OCI-LY7 (cell line): ENCODE measurements at regions not wholly inside any gene's neighbourhood (a gene's known extent, or its start where the extent isn't known, plus 50 kb on each side); places are given as distances from the start of the nearest gene placed in this dataset.

Experiments
- BruUV-seq: library from RNA; stranded (reverse); fragments of 400-500 nt; replicated peaks from 2 replicates; lab custom pipeline; 2021; lab: Mats Ljungman, UMichigan
- CTCF ChIA-PET: fragments of 300-600 bp; sonication (Branson Sonifier 250); formaldehyde crosslinking; loops from one replicate; lab custom pipeline; 2022; ENCODE audit warnings: antibody characterized with exemption; ENCODE audit not compliant: unreplicated experiment; lab: Charles Lee
- POLR2A ChIA-PET: fragments of 300-600 bp; sonication (Branson Sonifier 250); formaldehyde crosslinking; loops from one replicate; lab custom pipeline; 2022; ENCODE audit warnings: antibody characterized with exemption; lab: Charles Lee
- DNase-seq: peaks from one replicate; pipeline ENCODE4 v3.0.0-alpha.2; 2015; ENCODE audit warnings: low spot score
- H2AFZ ChIP-seq: fragments of 200-600 bp; sonication (generic), shearing (Covaris generic); 2 replicates; pipeline ENCODE4 v1.6.1; 2014; ENCODE audit warnings: mild to moderate bottlenecking, antibody characterized with exemption, low read length, moderate library complexity
- H3K27ac ChIP-seq: fragments of 200-600 bp; sonication (generic); 2 replicates; pipeline ENCODE4 v1.5.1; 2014; ENCODE audit warnings: mixed run types, low read depth, mild to moderate bottlenecking, moderate library complexity, low read length, inconsistent platforms; ENCODE audit not compliant: poor library complexity, severe bottlenecking
- H3K36me3 ChIP-seq: fragments of 200-600 bp; sonication (generic); 2 replicates; pipeline ENCODE4 v1.6.1; 2014; ENCODE audit warnings: mild to moderate bottlenecking, antibody characterized with exemption, low read length, moderate library complexity, mixed read lengths; ENCODE audit not compliant: insufficient read depth
- H3K4me1 ChIP-seq: fragments of 200-600 bp; sonication (generic); 2 replicates; pipeline ENCODE4 v1.5.1; 2014; ENCODE audit warnings: mild to moderate bottlenecking, low read length; ENCODE audit not compliant: insufficient read depth, poor library complexity, severe bottlenecking
- H3K4me2 ChIP-seq: fragments of 200-600 bp; sonication (generic); 2 replicates; pipeline ENCODE4 v1.6.1; 2014; ENCODE audit warnings: mild to moderate bottlenecking, low read length
- H3K4me3 ChIP-seq: fragments of 200-600 bp; sonication (generic); 2 replicates; pipeline ENCODE4 v1.5.1; 2014; ENCODE audit warnings: mild to moderate bottlenecking, low read depth, low read length; ENCODE audit not compliant: poor library complexity, severe bottlenecking
- H3K79me2 ChIP-seq: fragments of 200-600 bp; sonication (generic); 2 replicates; pipeline ENCODE4 v1.6.1; 2016; ENCODE audit warnings: low read depth, mild to moderate bottlenecking, low read length, moderate library complexity, mixed read lengths; ENCODE audit not compliant: insufficient read depth
- H3K9me2 ChIP-seq: fragments of 200-600 bp; sonication (generic); 2 replicates; pipeline ENCODE4 v1.6.1; 2016; ENCODE audit warnings: mild to moderate bottlenecking, low read length, mixed read lengths; ENCODE audit not compliant: insufficient read depth
- H3K9me3 ChIP-seq: fragments of 200-600 bp; sonication (generic); 2 replicates; pipeline ENCODE4 v1.6.1; 2014; ENCODE audit warnings: mild to moderate bottlenecking, mixed run types, low read length, mixed read lengths
- H4K20me1 ChIP-seq: fragments of 200-600 bp; sonication (generic); 2 replicates; pipeline ENCODE4 v1.6.1; 2014; ENCODE audit warnings: mild to moderate bottlenecking, antibody characterized with exemption, low read length, moderate library complexity, mixed read lengths; ENCODE audit not compliant: insufficient read depth
- CTCF ChIP-seq: fragments of 200-600 bp; sonication (generic); conservative IDR thresholded peaks from 2 replicates; pipeline ENCODE4 v1.5.1; 2014; ENCODE audit warnings: mild to moderate bottlenecking, antibody characterized with exemption, low read length, moderate library complexity, mixed read lengths
- EZH2phosphoT487 ChIP-seq: fragments of 200-600 bp; sonication (generic); IDR thresholded peaks from 2 replicates; pipeline ENCODE4 v1.6.1; 2018; ENCODE audit warnings: low read depth, borderline replicate concordance, mild to moderate bottlenecking, mixed run types, antibody characterized with exemption, low read length, moderate library complexity, mixed read lengths
- intact Hi-C: fragments of 100-400 bp; cut with micrococcal nuclease; formaldehyde crosslinking; loops from one replicate; pipeline ENCODE4 v1.10.0; 2022; ENCODE audit not compliant: unreplicated experiment

- CTCF ChIA-PET, result no interaction called here
- no TSS peak for BruUV-seq
Observed at GRCh38 chr13:61722119-61722518, 306.5 kb upstream of the PCDH20 start.

GRCh38 chr13:61712621-61713020, 297.0 kb upstream of the PCDH20 start:
- H3K9me2 ChIP-seq, result no peaks in the 10 kb centered on the region
- ChIA-PET CTCF (no interaction called here), POLR2A (no interaction called here)
- intact Hi-C loops, result no loop called here
- no peaks in the 10 kb centered on the region for H3K4me1 ChIP-seq
- H3K27ac ChIP-seq, result no peak overlapping the region
- H4K20me1 ChIP-seq, result no peaks in the 10 kb centered on the region
- no peaks in the 10 kb centered on the region for H3K36me3 ChIP-seq
- no peaks in the 10 kb centered on the region for H3K79me2 ChIP-seq
- TF ChIP-seq EZH2phosphoT487 (no peak), CTCF (no peak)
- no peak overlapping the region for H3K4me2 ChIP-seq
- no peak overlapping the region for H3K4me3 ChIP-seq
- no peak overlapping the region for H2AFZ ChIP-seq
- DNase-seq, result no peak
- no peaks in the 10 kb centered on the region for H3K9me3 ChIP-seq
- no TSS peak for BruUV-seq

More at GRCh38 chr13:61722119-61722518, 306.5 kb upstream of the PCDH20 start:
- Histone ChIP-seq H3K9me2 (no peaks in the 10 kb centered on the region), H2AFZ (no peak overlapping the region), H3K27ac (no peak overlapping the region), H3K4me2 (no peak overlapping the region), H4K20me1 (no peaks in the 10 kb centered on the region), H3K79me2 (no peaks in the 10 kb centered on the region), H3K9me3 (no peaks in the 10 kb centered on the region), H3K36me3 (no peaks in the 10 kb centered on the region), H3K4me3 (no peak overlapping the region), H3K4me1 (no peaks in the 10 kb centered on the region)
- POLR2A ChIA-PET, result interaction anchor here (0.8 kb wide), 1 partner anchor 86 kb away, joined by 3 read pairs; no protein-coding TSS in a partner anchor
- TF ChIP-seq EZH2phosphoT487 (no peak), CTCF (no peak)
- intact Hi-C loops, result no loop called here
- no peak for DNase-seq

GRCh38 chr13:61709258-61709657, 293.6 kb upstream of the PCDH20 start:
- no peaks in the 10 kb centered on the region for H3K79me2 ChIP-seq

More at GRCh38 chr13:61709258-61709657, 293.6 kb upstream of the PCDH20 start:
- H4K20me1 ChIP-seq, result no peaks in the 10 kb centered on the region
- no peaks in the 10 kb centered on the region for H3K9me2 ChIP-seq
- BruUV-seq, result no TSS peak
- no peaks in the 10 kb centered on the region for H3K9me3 ChIP-seq
- POLR2A ChIA-PET, result no interaction called here
- H3K4me3 ChIP-seq, result no peak overlapping the region
- no peak overlapping the region for H3K27ac ChIP-seq
- no peak overlapping the region for H2AFZ ChIP-seq
- intact Hi-C loops, result no loop called here
- CTCF ChIA-PET, result no interaction called here
- no peak overlapping the region for H3K4me2 ChIP-seq
- DNase-seq, result no peak
- no peaks in the 10 kb centered on the region for H3K36me3 ChIP-seq
- H3K4me1 ChIP-seq, result no peaks in the 10 kb centered on the region
- no peak for TF ChIP-seq EZH2phosphoT487
